Stomach smooth muscle (tissue), 2 donors: ENCODE measurements at regions not wholly inside any gene's neighbourhood (a gene's known extent, or its start where the extent isn't known, plus 50 kb on each side); places are given as distances from the start of the nearest gene placed in this dataset.
"Not testable (repeated sequence)": the region's sequence is repeated elsewhere in the genome, so short reads cannot be mapped to it uniquely, and the experiment has no call there.

Experiments
- H3K27ac ChIP-seq: one replicate; pipeline ENCODE4 v1.7.0; 2013; ENCODE audit warnings: mild to moderate bottlenecking, low read length, inconsistent platforms
- H3K27me3 ChIP-seq, 2 donors: one replicate each; pipeline ENCODE4 v1.7.0; 2013; ENCODE audit warnings: low read length in 2 of 2; ENCODE audit not compliant: insufficient read depth in 2 of 2, control insufficient read depth in 1 of 2
- H3K36me3 ChIP-seq, 2 donors: one replicate each; pipeline ENCODE4 v1.7.0; 2013; ENCODE audit warnings: low read length in 2 of 2; ENCODE audit not compliant: control insufficient read depth in 2 of 2, insufficient read depth in 2 of 2
- H3K4me1 ChIP-seq: one replicate; pipeline ENCODE4 v1.7.0; 2013; ENCODE audit warnings: low read length; ENCODE audit not compliant: control insufficient read depth, insufficient read depth
- H3K4me3 ChIP-seq, 2 donors: one replicate each; pipeline ENCODE4 v1.7.0; 2013; ENCODE audit warnings: low read length in 2 of 2
- H3K9ac ChIP-seq, 2 donors: one replicate each; pipeline ENCODE4 v1.7.0; 2013; ENCODE audit warnings: low read length in 2 of 2, mild to moderate bottlenecking in 1 of 2
- H3K9me3 ChIP-seq, 2 donors: one replicate each; pipeline ENCODE4 v1.7.0; 2013; ENCODE audit warnings: low read length in 2 of 2; ENCODE audit not compliant: control insufficient read depth in 2 of 2
- donor health status: healthy.
- donor health status: Pancreatic carcinoma.

DNA sequence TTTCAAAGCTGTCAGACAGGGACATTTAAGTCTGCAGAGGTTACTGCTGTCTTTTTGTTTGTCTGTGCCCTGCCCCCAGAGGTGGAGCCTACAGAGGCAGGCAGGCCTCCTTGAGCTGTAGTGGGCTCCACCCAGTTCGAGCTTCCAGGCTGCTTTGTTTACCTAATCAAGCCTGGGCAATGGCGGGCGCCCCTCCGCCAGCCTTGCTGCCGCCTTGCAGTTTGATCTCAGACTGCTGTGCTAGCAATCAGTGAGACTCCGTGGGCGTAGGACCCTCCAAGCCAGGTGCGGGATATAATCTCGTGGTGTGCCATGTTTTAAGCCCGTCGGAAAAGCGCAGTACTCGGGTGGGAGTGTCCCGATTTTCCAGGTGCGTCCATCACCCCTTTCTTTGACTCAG is 919.2 kb upstream of the ARRDC3 start:
- H3K27ac ChIP-seq, H3K27me3 ChIP-seq, H3K4me3 ChIP-seq, H3K4me1 ChIP-seq, H3K9me3 ChIP-seq, H3K9ac ChIP-seq, H3K36me3 ChIP-seq: not testable (repeated sequence)

DNA sequence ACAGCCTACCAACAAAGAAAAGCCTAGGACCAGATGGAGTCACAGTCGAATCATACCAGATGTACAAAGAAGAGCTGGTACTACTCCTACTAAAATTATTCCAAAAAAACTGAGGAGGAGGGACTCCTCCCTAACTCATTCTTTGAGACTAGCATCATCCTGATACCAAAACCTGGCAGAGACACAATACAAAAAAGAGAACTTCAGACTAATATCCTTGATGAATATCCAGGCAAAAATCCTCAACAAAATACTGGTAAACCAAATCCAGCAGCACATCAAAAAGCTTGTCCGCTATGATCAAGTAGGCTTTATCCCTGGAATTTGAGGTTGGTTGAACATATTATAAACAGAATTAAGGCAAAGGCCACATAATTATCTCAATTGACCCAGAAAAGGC is 900.4 kb upstream of the ARRDC3 start:
- no peak overlapping the region for H3K9ac ChIP-seq
- H3K27me3 ChIP-seq: no peaks in the 10 kb centered on the region
- no peak overlapping the region for H3K27ac ChIP-seq
- H3K9me3 ChIP-seq: peaks cover 0 to 4% of the 10 kb centered on the region in 2 donors
- H3K4me3 ChIP-seq: no peak overlapping the region
- H3K4me1 ChIP-seq: no peaks in the 10 kb centered on the region
- no peaks in the 10 kb centered on the region for H3K36me3 ChIP-seq

DNA sequence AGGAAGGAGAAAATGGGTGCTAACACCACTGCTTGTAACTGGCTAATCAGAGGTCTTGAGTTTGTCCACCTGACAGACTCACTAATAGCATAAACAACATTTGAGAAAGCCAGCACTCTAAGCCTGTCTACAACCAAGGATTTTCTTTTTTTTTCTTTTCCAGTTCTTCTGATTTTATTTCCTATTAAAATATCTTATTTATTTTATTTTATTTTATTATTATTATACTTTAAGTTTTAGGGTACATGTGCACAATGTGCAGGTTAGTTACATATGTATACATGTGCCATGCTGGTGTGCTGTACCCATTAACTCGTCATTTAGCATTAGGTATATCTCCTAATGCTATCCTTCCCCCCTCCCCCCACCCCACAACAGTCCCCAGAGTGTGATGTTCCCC is 888.6 kb upstream of the ARRDC3 start:
- not testable (repeated sequence) for H3K27ac ChIP-seq, H3K4me3 ChIP-seq, H3K9ac ChIP-seq, H3K27me3 ChIP-seq, H3K9me3 ChIP-seq, H3K4me1 ChIP-seq, H3K36me3 ChIP-seq

DNA sequence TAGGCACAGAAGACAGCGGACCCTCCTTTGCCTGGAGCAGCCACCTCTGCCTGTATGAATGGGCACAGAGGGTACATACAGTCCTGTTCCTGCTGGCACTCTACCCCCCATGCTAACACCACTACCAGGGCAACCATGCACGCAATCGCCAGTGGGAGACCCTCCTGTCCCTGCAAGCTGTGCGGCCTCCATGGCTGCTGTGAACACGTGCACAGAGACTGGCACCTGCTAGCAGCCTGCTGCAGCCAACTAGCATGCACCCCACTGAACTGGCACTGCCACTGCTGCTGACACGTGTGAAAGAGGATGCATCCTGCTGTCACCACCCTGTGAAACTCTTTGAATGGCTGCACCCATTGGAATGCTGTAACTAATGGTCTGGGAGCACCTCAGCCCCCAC is 885.2 kb upstream of the ARRDC3 start:
- no peaks in the 10 kb centered on the region for H3K27me3 ChIP-seq
- H3K9me3 ChIP-seq: no peaks in the 10 kb centered on the region
- H3K4me3 ChIP-seq: no peak overlapping the region
- H3K4me1 ChIP-seq: no peaks in the 10 kb centered on the region
- H3K36me3 ChIP-seq: no peaks in the 10 kb centered on the region
- no peak overlapping the region for H3K27ac ChIP-seq
- H3K9ac ChIP-seq: no peak overlapping the region

DNA sequence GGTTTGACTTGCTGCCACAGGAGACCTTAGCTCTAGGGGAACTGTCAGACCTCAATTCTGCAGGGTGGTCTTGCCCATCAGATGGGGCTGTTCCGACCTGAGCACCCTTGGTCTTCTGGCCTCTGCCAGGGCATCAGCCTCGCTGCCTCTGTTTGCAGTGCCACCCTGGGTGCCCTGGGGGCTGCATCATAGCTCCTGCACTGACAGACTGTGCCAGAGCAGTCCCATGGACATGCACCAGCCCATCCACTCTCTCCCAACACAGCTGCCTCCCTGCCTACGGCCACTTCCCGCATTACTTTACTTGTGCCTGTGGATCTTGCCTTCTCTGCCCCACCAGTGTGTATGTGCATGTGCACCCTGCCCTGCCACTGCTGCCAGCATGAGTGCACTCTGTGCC is 884.7 kb upstream of the ARRDC3 start:
- Histone ChIP-seq H3K9me3 (no peaks in the 10 kb centered on the region), H3K27ac (no peak overlapping the region), H3K9ac (no peak overlapping the region), H3K27me3 (no peaks in the 10 kb centered on the region), H3K4me3 (no peak overlapping the region), H3K4me1 (no peaks in the 10 kb centered on the region), H3K36me3 (no peaks in the 10 kb centered on the region)

DNA sequence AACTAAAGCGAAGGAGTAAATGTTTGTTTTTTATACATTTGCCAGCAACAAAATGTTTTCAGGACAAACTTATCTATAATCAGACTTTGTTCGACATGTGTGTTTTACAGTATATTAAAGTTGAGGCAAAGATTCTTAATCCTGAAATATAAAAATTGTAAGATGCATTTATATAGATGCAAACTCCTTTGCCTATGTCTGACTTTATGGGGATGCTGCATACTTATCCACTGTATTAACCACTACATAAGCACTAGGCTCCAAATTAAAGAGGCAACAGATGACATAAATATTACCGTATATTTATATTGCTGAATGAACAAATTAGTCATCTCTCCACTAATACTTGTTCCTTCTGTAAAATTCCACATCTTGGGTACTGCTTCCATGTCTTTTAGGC is 882.7 kb upstream of the ARRDC3 start:
- Histone ChIP-seq H3K27me3 (no peaks in the 10 kb centered on the region), H3K4me1 (no peaks in the 10 kb centered on the region), H3K4me3 (no peak overlapping the region), H3K36me3 (no peaks in the 10 kb centered on the region), H3K9ac (no peak overlapping the region), H3K9me3 (no peaks in the 10 kb centered on the region), H3K27ac (no peak overlapping the region)

DNA sequence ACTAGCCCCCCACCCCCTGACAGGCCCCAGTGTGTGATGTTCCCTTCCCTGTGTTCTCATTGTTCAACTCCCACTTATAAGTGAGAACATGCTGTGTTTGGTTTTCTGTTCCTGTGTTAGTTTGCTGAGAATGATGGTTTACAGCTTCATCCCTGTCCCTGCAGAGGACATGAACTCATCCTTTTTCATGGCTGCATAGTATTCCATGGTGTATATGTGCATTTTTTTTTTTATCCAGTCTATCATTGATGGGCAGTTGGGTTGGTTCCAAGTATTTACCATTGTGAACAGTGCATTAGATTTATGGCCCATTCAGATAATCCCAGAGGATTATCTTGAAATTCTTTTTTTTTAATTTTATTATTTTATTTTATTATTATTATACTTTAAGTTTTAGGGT is 872.5 kb upstream of the ARRDC3 start:
- H3K27me3 ChIP-seq, H3K36me3 ChIP-seq, H3K9ac ChIP-seq, H3K27ac ChIP-seq, H3K9me3 ChIP-seq, H3K4me3 ChIP-seq, H3K4me1 ChIP-seq: not testable (repeated sequence)

DNA sequence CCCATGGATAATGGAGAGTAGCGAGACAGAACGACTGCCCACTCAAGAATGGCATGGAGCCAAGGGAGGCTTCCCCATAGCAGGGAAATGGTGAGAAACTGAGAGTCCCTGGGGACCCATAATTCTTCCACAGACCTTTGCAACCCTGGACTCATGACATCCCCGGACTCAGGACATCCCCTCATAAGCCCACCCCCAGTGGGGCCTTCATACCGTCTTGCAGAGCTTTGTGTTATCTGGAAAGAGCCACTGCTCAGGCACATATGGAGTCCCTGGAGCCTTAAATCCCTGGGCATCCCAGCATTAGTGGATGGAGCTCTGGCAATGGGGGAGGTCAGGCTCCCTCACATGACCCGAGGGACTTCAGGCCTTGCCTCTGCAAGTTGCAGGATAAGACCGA is 865.4 kb upstream of the ARRDC3 start:
- Histone ChIP-seq H3K9me3 (peaks cover 0 to 11% of the 10 kb centered on the region in 2 donors), H3K4me1 (no peaks in the 10 kb centered on the region), H3K36me3 (no peaks in the 10 kb centered on the region), H3K9ac (no peak overlapping the region), H3K4me3 (no peak overlapping the region), H3K27ac (no peak overlapping the region), H3K27me3 (no peaks in the 10 kb centered on the region)

DNA sequence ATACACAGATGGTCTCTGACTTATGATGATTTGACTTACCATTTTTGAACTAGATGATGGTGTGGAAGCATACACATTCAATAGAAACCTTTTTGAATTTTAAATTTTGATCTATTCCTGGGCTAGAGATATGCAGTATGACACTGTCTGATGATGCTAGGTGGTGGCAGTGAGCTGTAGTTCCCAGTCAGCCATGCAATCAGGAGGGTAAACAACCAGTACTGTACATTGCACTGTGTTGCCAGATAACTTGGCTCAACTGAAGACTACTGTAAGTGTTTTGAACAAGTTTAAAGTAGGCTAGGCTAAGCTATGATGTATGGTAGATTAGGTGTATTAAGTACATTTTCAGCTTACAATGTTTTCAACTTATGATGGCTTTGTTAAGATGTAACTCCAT is 859.1 kb upstream of the ARRDC3 start:
- Histone ChIP-seq H3K4me3 (no peak overlapping the region), H3K36me3 (no peaks in the 10 kb centered on the region), H3K27me3 (no peaks in the 10 kb centered on the region), H3K27ac (no peak overlapping the region), H3K4me1 (no peaks in the 10 kb centered on the region), H3K9me3 (no peaks in the 10 kb centered on the region), H3K9ac (no peak overlapping the region)

DNA sequence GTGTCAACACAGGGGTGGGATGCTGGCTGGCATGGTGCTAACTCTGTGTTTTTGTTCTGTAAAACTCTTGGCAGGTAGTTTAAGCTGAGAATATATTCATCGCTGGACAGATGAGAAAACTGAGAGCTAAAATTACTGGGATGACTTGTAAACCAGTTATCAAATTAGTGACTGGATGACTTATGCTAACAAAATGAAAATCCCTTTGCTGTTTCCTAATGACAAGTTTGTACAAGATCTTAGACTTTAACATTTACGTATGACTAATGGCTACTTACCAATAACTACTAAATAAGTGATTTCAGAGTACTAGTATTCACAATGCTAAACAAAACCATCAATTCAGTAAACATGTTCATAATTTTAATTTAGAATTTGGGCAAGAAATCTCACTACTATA is 854.8 kb upstream of the ARRDC3 start:
- H3K9ac ChIP-seq: no peak overlapping the region

DNA sequence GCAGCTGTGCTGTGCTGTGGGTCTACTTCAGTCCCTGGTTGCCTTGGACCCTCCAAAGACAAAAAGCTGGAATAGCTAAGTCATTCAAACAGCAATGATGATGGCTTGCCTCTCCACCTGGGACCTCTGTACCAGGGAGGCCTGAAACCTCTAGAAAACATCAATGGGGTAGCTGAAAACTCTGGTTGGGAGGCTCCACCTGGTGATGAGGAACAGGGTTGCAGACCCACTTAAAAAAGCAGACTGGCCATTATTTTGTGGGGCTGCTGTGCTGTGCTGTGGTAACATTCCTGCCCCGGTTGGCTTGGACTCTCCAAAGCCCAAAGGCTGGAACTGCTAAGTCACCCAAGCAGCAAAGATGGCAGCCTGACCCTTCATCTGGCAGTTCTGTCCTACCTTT is 839.3 kb upstream of the ARRDC3 start:
- H3K4me3 ChIP-seq: no peak overlapping the region
- no peaks in the 10 kb centered on the region for H3K27me3 ChIP-seq
- no peaks in the 10 kb centered on the region for H3K36me3 ChIP-seq
- H3K9ac ChIP-seq: no peak overlapping the region
- H3K9me3 ChIP-seq: peaks cover 5 to 8% of the 10 kb centered on the region in 2 donors
- H3K27ac ChIP-seq: no peak overlapping the region
- H3K4me1 ChIP-seq: no peaks in the 10 kb centered on the region

More for the DNA sequence above, 854.8 kb upstream of the ARRDC3 start:
- Histone ChIP-seq H3K9me3 (no peaks in the 10 kb centered on the region), H3K27me3 (no peaks in the 10 kb centered on the region), H3K27ac (no peak overlapping the region), H3K4me3 (no peak overlapping the region), H3K36me3 (no peaks in the 10 kb centered on the region), H3K4me1 (no peaks in the 10 kb centered on the region)

DNA sequence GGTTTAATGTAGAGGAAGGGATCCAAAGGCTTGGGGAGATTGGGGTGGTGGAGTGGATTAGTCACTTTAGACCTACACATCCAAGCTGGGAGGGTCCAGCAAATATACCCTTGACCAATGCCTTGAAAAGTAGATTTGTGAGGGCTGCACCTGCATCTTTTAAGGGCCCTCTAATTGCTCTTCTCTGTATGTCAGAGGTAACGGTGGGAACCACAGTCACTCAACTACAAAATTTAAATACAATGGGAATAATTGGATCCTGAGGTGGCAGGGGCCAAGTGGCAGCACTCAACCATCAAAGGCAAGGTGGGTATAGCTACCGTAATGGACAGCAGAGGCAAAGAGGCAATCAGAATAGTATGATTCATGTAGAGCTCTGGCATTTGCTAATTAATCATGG is 833.7 kb upstream of the ARRDC3 start:
- not testable (repeated sequence) for H3K27ac ChIP-seq, H3K36me3 ChIP-seq, H3K9ac ChIP-seq, H3K4me1 ChIP-seq, H3K4me3 ChIP-seq, H3K27me3 ChIP-seq
- peaks cover 5 to 13% of the 10 kb centered on the region in 2 donors for H3K9me3 ChIP-seq
